HG02759 (cell line): ENCODE measurements at regions not wholly inside any gene's neighbourhood (a gene's known extent, or its start where the extent isn't known, plus 50 kb on each side); places are given as distances from the start of the nearest gene placed in this dataset.
"Not testable (repeated sequence)": the region's sequence is repeated elsewhere in the genome, so short reads cannot be mapped to it uniquely, and the experiment has no call there.

Experiments
- ATAC-seq: cut with Tn5 transposase; IDR thresholded peaks from one replicate; pipeline ENCODE4 v1.9.1; 2021; ENCODE audit warnings: mild to moderate bottlenecking, moderate library complexity; ENCODE audit not compliant: unreplicated experiment

DNA sequence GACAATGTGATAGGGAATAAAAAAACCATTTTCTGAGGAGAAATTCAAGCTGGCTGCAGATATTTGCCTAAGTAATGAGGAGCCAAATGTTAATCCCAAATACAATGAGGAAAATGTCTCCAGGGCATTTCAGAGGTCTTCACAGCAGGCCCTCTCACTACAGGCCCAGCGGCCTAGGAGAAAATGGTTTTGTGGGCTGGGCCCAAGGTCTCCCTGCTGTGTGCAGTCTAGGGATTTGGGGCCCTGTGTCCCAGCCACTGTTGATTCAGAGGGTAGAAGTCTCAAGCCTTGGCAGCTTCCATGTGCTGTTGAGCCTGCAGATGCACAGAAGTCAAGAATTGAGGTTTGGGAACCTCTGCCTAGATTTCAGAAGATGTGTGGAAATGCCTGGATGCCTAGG lies 778.7 kb downstream of the CENPC start:
- ATAC-seq = no peak

DNA sequence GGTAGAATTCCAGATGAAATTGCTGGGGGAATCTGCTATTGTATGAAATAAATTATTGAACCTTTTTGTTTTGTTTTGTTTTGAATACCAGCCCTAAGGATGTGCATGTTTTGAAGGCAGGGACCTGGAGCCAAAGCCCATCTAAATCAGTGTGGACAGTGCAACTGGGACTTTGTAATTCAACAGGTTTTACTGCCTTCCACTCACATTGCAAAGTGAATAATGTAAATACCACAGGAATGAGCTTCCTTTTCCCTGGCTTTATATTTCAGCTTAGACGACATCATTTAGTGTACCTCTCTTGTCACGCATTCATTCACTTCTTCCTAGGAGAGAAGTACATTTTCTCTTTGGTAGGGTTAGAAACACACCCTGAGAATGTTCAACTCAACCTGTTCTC lies 795.0 kb downstream of the CENPC start:
- no peak for ATAC-seq

DNA sequence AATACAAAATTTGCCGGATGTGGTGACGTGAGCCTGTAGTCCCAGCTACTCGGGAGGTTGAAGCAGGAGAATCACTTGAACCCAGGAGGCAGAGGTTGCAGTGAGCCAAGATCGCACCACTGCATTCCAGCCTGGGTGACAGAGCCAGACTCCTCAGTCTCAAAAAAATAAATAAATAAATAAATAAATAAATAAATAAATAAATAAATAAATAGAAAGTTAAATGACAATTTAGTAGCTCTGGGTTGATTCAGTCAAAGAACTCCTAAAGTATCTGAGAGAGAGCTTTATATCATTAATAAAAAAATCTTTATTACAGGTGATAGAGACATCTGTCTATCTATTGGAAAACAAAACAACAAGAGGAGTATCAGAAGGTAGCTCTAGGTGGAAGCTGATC lies 798.4 kb downstream of the CENPC start:
- not testable (repeated sequence) for ATAC-seq

DNA sequence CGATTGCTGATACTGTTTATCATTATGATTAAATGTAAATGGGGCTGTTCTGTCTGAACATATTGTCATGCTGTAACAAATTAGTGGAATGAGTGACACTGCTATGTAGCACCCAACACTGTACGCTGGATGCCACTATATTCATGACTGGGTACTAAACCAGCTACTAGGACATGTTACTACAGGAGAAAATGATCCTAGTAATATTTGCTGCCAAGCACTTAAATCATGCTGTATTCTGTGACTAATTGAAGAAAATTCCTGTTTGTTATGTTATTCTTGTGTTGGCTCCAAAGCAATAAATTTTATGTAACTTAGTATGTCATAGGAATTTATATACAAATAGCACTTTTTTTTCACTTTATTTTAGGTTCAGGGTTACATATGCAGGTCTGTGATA lies 804.2 kb downstream of the CENPC start:
- no peak for ATAC-seq

DNA sequence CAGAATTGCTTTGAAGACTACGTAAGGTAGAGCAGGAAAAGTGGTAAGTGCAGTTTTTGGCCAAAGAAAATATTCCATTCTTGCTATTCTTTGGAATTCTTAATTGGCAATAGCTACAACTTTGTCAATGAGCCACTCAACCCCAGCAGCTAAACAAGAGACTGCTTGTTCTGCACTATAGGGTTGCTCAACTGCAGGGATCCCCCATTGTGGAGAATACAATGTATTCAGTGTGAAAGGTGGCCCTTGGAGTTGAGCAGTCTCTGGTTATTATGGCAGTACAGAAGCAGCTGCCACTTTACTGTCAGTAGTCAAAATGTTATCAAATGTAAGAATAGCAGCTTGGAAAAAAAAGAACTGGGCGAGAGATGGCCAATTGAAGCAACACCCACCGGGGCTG lies 808.7 kb downstream of the CENPC start:
- no peak for ATAC-seq

- ATAC-seq = no peak
Observed at GRCh38 chr4:66728280-66728679, 817.0 kb downstream of the CENPC start.

- not testable (repeated sequence) for ATAC-seq
Observed at GRCh38 chr4:66712301-66712921, 832.9 kb downstream of the CENPC start.

DNA sequence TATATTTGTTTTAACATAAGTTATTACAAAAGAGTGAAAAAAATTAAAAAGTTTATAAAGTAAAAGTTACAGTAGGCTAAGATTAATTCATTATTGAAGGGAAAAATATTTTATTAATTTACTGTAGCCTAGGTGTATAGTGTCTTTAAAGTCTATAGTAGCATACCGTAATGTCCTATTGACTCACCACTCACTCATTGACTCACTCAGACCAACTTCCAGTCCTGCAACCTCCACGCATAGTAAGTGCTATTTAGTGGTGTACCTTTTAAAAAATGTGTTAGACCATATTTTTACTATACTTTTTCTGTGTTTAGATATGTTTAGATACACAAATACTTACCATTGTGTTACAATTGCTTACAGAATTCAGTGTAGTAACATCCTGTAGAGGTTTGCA lies 841.1 kb downstream of the CENPC start:
- no peak for ATAC-seq

DNA sequence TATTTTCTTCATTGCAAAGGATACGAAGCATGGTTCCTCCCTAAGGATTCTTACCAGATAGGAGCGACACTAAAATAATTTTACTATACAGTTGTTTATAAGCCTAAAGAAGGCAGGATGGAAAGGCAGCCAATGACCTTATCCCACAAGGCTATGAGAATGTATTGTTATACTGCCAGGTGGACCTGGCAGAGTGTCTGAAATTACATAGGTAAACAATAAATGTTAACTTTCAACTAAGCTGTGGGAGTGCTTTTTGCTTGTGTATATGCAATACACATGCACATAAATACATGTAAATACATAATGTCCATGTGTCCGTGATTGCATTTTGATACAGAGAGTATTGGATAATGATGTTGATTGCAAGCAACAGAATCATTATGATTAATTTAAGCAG lies 850.6 kb downstream of the CENPC start:
- ATAC-seq = no peak

GRCh38 chr4:66693694-66694093 lies 851.6 kb downstream of the CENPC start:
- no peak for ATAC-seq

DNA sequence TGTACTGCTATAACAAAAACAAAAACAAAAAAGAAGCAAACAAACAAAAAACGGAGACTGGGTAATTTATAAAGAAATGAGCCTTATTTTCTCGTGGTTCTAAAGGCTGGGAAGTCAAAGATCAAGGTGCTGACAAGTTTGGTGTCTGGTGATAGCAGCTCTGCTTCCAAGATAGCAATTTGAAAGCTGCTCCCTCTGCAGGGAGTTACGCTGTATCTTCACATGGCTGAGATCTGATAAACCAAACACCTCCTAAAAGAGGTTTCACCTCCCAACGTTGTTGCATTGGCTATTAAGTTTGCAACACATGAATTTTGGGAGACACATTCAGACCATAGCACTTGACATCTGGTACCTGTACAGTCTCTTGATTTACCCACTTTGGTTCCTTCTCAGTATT lies 854.2 kb downstream of the CENPC start:
- ATAC-seq = no peak

DNA sequence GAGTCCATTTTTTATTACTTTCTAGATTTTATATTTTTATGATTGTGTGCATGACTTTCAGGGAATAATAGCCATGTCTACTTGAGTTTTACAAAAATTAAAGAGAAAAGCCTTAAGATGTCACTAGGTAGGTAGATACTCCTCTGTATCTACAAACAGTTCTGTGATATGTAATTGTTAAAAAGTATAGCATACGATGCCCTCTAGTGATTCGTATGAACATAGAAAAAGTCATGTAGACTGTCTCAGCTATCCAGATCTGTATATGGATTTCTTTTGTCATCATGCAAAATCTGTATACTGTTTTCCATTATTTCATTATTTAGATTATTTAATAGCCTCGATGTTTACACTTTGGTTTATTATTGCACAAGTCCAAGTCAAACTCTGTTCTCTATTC lies 856.6 kb downstream of the CENPC start:
- ATAC-seq = no peak

DNA sequence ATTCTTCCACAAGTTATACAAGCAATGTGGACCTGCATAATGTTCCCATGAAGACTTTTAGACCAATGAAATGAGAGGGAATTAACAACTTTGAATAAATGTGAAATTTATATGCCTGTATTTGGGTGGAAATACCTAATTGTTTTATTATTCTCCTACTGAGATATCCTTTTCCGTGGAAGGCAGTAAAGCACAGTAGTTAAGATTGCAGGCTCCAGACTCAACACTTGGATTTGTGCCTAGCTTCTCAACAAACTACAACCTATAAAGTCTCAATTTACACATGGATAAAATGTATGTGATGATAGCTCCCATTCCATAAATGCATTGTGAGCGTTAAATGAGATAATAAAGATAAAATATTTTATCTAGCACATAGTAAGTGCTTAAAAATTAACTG lies 857.8 kb downstream of the CENPC start:
- no peak for ATAC-seq

- no peak for ATAC-seq
Observed at GRCh38 chr4:66681962-66682361, 863.3 kb downstream of the CENPC start.

- ATAC-seq = no peak
Observed at GRCh38 chr4:66667249-66667648, 878.1 kb downstream of the CENPC start.

DNA sequence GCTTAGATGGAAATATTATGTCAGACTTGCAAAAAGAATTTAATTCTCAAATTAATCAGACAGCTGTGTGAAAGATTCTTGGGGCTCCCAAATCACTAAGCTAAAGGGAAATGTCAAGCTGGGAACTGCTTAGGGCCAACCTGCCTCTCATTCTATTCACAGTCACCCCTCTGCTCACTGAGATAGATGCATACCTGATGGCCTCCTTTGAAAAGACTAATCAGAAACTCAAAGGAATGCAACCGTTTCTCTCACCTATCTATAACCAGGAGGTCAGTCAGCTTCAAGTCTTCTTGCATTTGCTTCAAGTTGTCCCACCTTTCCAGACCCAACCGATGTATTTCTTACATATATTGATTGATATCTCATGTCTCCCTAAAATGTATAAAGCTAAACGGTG lies 882.7 kb downstream of the CENPC start:
- no peak for ATAC-seq

DNA sequence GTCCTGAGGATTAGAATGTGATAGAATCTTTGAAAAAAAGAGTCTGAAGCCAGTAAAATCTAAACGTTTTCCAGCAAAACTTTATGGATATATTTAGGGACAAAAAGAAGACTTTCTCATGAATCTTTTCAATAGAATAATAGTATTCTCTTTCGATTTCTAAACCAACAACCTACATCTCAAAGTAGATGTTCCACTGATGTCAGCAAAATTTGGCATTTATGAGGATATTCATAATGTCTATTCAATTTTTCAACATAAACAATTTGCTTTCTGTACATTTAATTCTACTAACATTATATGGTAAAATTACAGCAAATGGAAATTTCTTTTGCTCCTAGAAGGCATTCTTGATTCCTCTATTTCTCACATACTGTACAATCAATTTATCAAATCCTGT lies 886.5 kb downstream of the CENPC start:
- ATAC-seq = no peak

GRCh38 chr4:66655505-66655904 lies 889.8 kb downstream of the CENPC start:
- ATAC-seq = no peak

DNA sequence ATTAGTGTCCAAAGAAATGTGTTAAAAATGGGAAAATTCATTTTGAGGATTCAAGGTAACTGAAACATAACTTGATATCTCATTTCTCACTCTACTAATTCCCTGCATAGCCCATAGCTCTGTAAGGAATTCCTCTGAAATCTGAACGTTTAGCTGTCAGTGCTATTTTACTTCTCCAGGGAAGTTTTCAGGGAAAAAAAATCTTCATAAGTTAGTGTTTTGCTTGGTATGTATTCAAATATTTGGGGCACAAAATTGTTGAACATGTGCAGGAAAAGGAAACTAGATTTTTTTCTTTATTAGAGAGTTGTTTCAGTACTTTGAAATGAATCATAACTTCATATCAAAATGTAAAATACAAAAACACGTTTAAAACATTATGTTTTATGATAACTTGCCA lies 891.4 kb downstream of the CENPC start:
- ATAC-seq = no peak

- no peak for ATAC-seq
Observed at GRCh38 chr4:66649236-66649635, 896.1 kb downstream of the CENPC start.

- no peak for ATAC-seq
Observed at GRCh38 chr4:66647926-66648325, 897.4 kb downstream of the CENPC start.

- no peak for ATAC-seq
Observed at GRCh38 chr4:66647476-66647875, 897.8 kb downstream of the CENPC start.

- no peak for ATAC-seq
Observed at GRCh38 chr4:66640233-66640990, 904.9 kb downstream of the CENPC start.
